Vagina (tissue), 2 donors: ENCODE measurements at regions not wholly inside any gene's neighbourhood (a gene's known extent, or its start where the extent isn't known, plus 50 kb on each side); places are given as distances from the start of the nearest gene placed in this dataset.

ENCODE experiments used
- DNase-seq, 2 donors: peaks; one replicate each; pipeline ENCODE4 v3.0.0-alpha.2; 2017; ENCODE audit errors: extremely low spot score in 2 of 2
- H3K27ac ChIP-seq: fragments of 200-600 bp; sonication (generic); one replicate; pipeline ENCODE4 v1.5.1; 2019
- H3K27me3 ChIP-seq: fragments of 200-600 bp; sonication (generic); one replicate; pipeline ENCODE4 v1.5.1; 2019
- H3K36me3 ChIP-seq, 2 donors: fragments of 200-600 bp; sonication (generic); one replicate each; pipeline ENCODE4 v1.5.1; 2017 to 2019
- H3K4me1 ChIP-seq: fragments of 200-600 bp; sonication (generic); one replicate; pipeline ENCODE4 v1.5.1; 2019
- H3K4me3 ChIP-seq, 2 donors: fragments of 200-600 bp; sonication (generic); 1 replicate in 1 of 2; 2 replicates in 1 of 2; pipeline ENCODE4 v1.5.1; 2016 to 2019
- H3K9me3 ChIP-seq: fragments of 200-600 bp; sonication (generic); one replicate; pipeline ENCODE4 v1.5.1; 2019
- CTCF ChIP-seq, 3 experiments: fragments of 450-650 bp in 2 of 3; fragments of 200-600 bp in 1 of 3; sonication (generic) in 1 of 3; IDR thresholded peaks; one replicate each; pipeline ENCODE4 v1.5.1; 2017 to 2019; ENCODE audit warnings: antibody characterized with exemption in 3 of 3, mild to moderate bottlenecking in 2 of 3, moderate library complexity in 2 of 3
- POLR2A ChIP-seq, 2 donors: fragments of 450-650 bp; IDR thresholded peaks; one replicate each; pipeline ENCODE4 v1.6.1; 2017; ENCODE audit warnings: antibody characterized with exemption in 2 of 2, mild to moderate bottlenecking in 2 of 2, moderate library complexity in 2 of 2
- POLR2AphosphoS5 ChIP-seq, 2 donors: sonication (generic); formaldehyde crosslinking; IDR thresholded peaks; one replicate each; pipeline ENCODE4 v1.9.0; 2017; ENCODE audit warnings: antibody characterized with exemption in 2 of 2, mild to moderate bottlenecking in 2 of 2, low read depth in 1 of 2; ENCODE audit not compliant: insufficient read depth in 1 of 2
- intact Hi-C: fragments of 100-400 bp; cut with DNase I; formaldehyde crosslinking; loops from one replicate; pipeline ENCODE4 v1.15.1; 2023

DNA sequence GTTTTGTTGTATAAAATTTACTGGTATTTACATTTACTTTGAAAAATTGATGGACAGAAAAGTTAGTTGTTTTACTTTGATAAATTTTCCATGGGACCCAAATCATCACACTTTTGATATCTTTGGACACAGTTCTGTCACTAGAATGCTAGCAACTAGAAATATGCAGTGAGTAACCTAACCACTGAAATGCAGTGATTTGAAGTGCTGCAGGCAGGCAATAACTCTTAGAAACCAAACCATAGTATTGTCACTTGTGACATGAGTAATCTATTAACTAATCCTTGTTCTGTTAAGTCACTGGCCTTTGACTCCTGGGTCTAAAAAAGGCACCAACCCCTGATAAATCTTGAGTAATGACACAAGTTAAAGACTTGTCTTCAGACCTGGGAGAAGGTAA lies 620.0 kb upstream of the ATXN8OS start:
- H3K4me1 ChIP-seq, result no peaks in the 10 kb centered on the region
- no peak for DNase-seq
- no peaks in the 10 kb centered on the region for H3K27me3 ChIP-seq
- TF ChIP-seq POLR2AphosphoS5 (IDR thresholded peaks at IDR 0.05; ENCODE audit: insufficient read depth in 1 of 2, low read depth in 1 of 2), result no peak
- no peak for TF ChIP-seq CTCF (IDR thresholded peaks at IDR 0.05)
- TF ChIP-seq POLR2A (IDR thresholded peaks at IDR 0.05), result no peak
- intact Hi-C loops, result no loop called here
- no peaks in the 10 kb centered on the region for H3K36me3 ChIP-seq
- H3K27ac ChIP-seq, result no peak overlapping the region
- no peaks in the 10 kb centered on the region for H3K9me3 ChIP-seq
- no peak overlapping the region for H3K4me3 ChIP-seq

GRCh38 chr13:69485991-69486592 lies 621.5 kb upstream of the ATXN8OS start:
- Histone ChIP-seq H3K4me1 (no peaks in the 10 kb centered on the region), H3K9me3 (no peaks in the 10 kb centered on the region), H3K27ac (no peak overlapping the region), H3K27me3 (no peaks in the 10 kb centered on the region), H3K36me3 (no peaks in the 10 kb centered on the region), H3K4me3 (no peak overlapping the region)
- no peak for DNase-seq
- TF ChIP-seq POLR2A (IDR thresholded peaks at IDR 0.05) (no peak), POLR2AphosphoS5 (IDR thresholded peaks at IDR 0.05; ENCODE audit: insufficient read depth in 1 of 2, low read depth in 1 of 2) (no peak), CTCF (IDR thresholded peaks at IDR 0.05) (no peak)
- intact Hi-C loops, result no loop called here

GRCh38 chr13:69477451-69477850 lies 630.2 kb upstream of the ATXN8OS start:
- intact Hi-C loops, result no loop called here
- Histone ChIP-seq H3K27ac (no peak overlapping the region), H3K4me3 (no peak overlapping the region), H3K36me3 (no peaks in the 10 kb centered on the region), H3K9me3 (no peaks in the 10 kb centered on the region), H3K4me1 (no peaks in the 10 kb centered on the region), H3K27me3 (no peaks in the 10 kb centered on the region)
- no peak for TF ChIP-seq CTCF (IDR thresholded peaks at IDR 0.05)
- TF ChIP-seq POLR2AphosphoS5 (IDR thresholded peaks at IDR 0.05; ENCODE audit: insufficient read depth in 1 of 2, low read depth in 1 of 2), result no peak
- no peak for TF ChIP-seq POLR2A (IDR thresholded peaks at IDR 0.05)
- DNase-seq, result no peak

DNA sequence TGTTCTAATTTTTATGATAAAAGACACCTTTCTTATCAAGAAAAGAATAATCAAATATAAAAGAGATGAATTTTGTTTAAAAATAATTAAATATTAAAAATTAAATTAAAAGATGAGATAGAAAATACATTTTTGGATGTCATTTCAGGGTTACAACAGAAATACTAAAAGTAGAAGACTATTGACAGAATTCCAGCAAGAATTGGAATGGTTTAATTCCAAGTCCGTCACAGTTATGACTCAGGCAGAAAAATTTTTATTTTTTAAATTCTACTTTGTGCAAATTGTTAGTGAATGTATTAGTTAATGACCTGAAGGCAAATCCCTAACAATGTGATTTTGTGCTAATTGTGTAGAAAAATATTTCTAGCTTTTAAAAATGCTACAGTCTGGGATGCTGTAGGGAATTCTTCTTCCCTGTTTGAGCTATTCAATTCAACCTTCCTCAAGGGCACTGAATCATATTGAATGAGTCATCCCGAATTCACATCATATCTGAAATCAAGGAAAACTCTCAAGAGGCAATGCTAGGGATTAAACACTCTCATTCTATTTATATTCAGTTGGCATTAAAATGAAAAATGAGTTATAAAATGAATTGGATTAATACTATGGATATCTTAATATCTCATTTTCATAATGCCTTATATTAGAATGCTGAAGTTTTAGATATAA lies 633.5 kb upstream of the ATXN8OS start:
- TF ChIP-seq CTCF (IDR thresholded peaks at IDR 0.05) (no peak), POLR2AphosphoS5 (IDR thresholded peaks at IDR 0.05; ENCODE audit: insufficient read depth in 1 of 2, low read depth in 1 of 2) (no peak), POLR2A (IDR thresholded peaks at IDR 0.05) (no peak)
- no peak for DNase-seq
- Histone ChIP-seq H3K36me3 (no peaks in the 10 kb centered on the region), H3K4me3 (no peak overlapping the region), H3K4me1 (no peaks in the 10 kb centered on the region), H3K27ac (no peak overlapping the region), H3K27me3 (no peaks in the 10 kb centered on the region), H3K9me3 (no peaks in the 10 kb centered on the region)
- intact Hi-C loops, result no loop called here

DNA sequence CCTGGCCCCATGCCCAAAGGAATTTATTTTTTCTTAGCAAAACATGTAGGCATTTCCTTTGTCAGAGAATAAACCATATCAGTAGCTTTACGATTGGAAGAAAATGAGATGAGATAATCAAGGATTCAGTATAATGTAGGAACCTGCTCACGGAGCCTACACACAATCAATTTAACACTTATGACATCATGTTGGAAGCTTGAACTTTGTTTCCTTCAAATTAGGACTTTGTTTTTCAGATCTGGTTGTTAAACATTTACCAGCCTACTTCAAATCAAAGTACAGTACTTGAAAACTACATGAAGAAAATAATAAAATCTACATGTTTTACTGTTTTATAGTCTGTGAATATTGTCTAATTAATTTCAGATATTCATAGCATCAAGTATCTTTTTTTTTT lies 639.0 kb upstream of the ATXN8OS start:
- TF ChIP-seq CTCF (IDR thresholded peaks at IDR 0.05) (no peak), POLR2A (IDR thresholded peaks at IDR 0.05) (no peak), POLR2AphosphoS5 (IDR thresholded peaks at IDR 0.05; ENCODE audit: insufficient read depth in 1 of 2, low read depth in 1 of 2) (no peak)
- DNase-seq, result no peak
- H3K27ac ChIP-seq, result no peak overlapping the region
- H3K9me3 ChIP-seq, result no peaks in the 10 kb centered on the region
- intact Hi-C loops, result no loop called here
- H3K36me3 ChIP-seq, result no peaks in the 10 kb centered on the region
- H3K27me3 ChIP-seq, result no peaks in the 10 kb centered on the region
- no peak overlapping the region for H3K4me3 ChIP-seq
- no peaks in the 10 kb centered on the region for H3K4me1 ChIP-seq
